Stimulated activated CD8-positive, alpha-beta memory T cell treated with anti-CD3 and anti-CD28 coated beads, Interleukin-2, amount 100 ng/mL, for 1 hour (primary cell): ENCODE measurements at regions not wholly inside any gene's neighbourhood (a gene's known extent, or its start where the extent isn't known, plus 50 kb on each side); places are given as distances from the start of the nearest gene placed in this dataset.

Experiments
- DNase-seq, 2 donors: peaks; one replicate each; pipeline ENCODE4 v3.0.0-alpha.2; 2020; ENCODE audit warnings: low read depth in 2 of 2

GRCh38 chr15:35857567-35858226, 311.7 kb upstream of the DPH6 start:
- no peak for DNase-seq

GRCh38 chr15:35858707-35859106, 312.7 kb upstream of the DPH6 start:
- no peak for DNase-seq

- no peak for DNase-seq
Observed at GRCh38 chr15:35863655-35864054, 317.7 kb upstream of the DPH6 start.

- DNase-seq, result no peak
Observed at GRCh38 chr15:35867356-35867755, 321.4 kb upstream of the DPH6 start.

- no peak for DNase-seq
Observed at GRCh38 chr15:35871282-35871681, 325.3 kb upstream of the DPH6 start.

GRCh38 chr15:35871812-35872211, 325.8 kb upstream of the DPH6 start:
- no peak for DNase-seq

GRCh38 chr15:35872577-35872976, 326.6 kb upstream of the DPH6 start:
- DNase-seq, result no peak

GRCh38 chr15:35874260-35874905, 328.4 kb upstream of the DPH6 start:
- no peak for DNase-seq

- no peak for DNase-seq
Observed at GRCh38 chr15:35876762-35877161, 330.8 kb upstream of the DPH6 start.

GRCh38 chr15:35880896-35881295, 334.9 kb upstream of the DPH6 start:
- DNase-seq, result no peak

GRCh38 chr15:35885870-35886269, 339.9 kb upstream of the DPH6 start:
- no peak for DNase-seq

GRCh38 chr15:35886765-35887164, 340.8 kb upstream of the DPH6 start:
- no peak for DNase-seq

GRCh38 chr15:35888815-35889214, 342.9 kb upstream of the DPH6 start:
- no peak for DNase-seq

- no peak for DNase-seq
Observed at GRCh38 chr15:35907511-35907910, 361.5 kb upstream of the DPH6 start.

GRCh38 chr15:35909414-35909813, 363.4 kb upstream of the DPH6 start:
- no peak for DNase-seq

- DNase-seq, result no peak
Observed at GRCh38 chr15:35910227-35910626, 364.3 kb upstream of the DPH6 start.

- no peak for DNase-seq
Observed at GRCh38 chr15:35911052-35911777, 365.2 kb upstream of the DPH6 start.

- no peak for DNase-seq
Observed at GRCh38 chr15:35912196-35912595, 366.2 kb upstream of the DPH6 start.

GRCh38 chr15:35914573-35914972, 368.6 kb upstream of the DPH6 start:
- DNase-seq, result no peak

GRCh38 chr15:35921046-35921445, 375.1 kb upstream of the DPH6 start:
- no peak for DNase-seq

- DNase-seq, result no peak
Observed at GRCh38 chr15:35925275-35926006, 379.5 kb upstream of the DPH6 start.

GRCh38 chr15:35926007-35926380, 380.0 kb upstream of the DPH6 start:
- DNase-seq, result no peak
